ENCODE measurements at regions not wholly inside any gene's neighbourhood (a gene's known extent, or its start where the extent isn't known, plus 50 kb on each side); places are given as distances from the start of the nearest gene placed in this dataset.
A peak's percentile ranks its signal among the peaks of the same experiment; 100 is the strongest.

GRCh38 chr22:46071451-46072109, 78.7 kb upstream of the PPARA start:
- intact Hi-C loops (cut with micrococcal nuclease; ENCODE audit: unreplicated experiment) = loop anchor here (2.0 to 5.0 kb wide), 3 partner anchors 34 to 65 kb away; no protein-coding TSS in a partner anchor
- H3K36me3 ChIP-seq (ENCODE audit: low read depth) = peaks cover 7% of the 10 kb centered on the region; the same call in 1 of the 2 replicates
- H3K4me1 ChIP-seq (replicated peaks; ENCODE audit: insufficient read depth) = peaks cover 44% of the 10 kb centered on the region
- peaks cover 81% of the 10 kb centered on the region for H3K79me2 ChIP-seq (ENCODE audit: low read depth)
- peak overlapping the region; percentile 68 for H3K27ac ChIP-seq
- POLR2A ChIA-PET (ENCODE audit: unreplicated experiment) = interaction anchor here (0.6 to 0.9 kb wide), 3 partner anchors 38 to 196 kb away, joined by 3 to 5 read pairs (median 3); partner anchors contain the start of gene TTC38
- TF ChIP-seq EZH2 (IDR thresholded peaks at IDR 0.05; ENCODE audit: low read depth) (no peak), CTCF (conservative IDR thresholded peaks at IDR 0.05) (no peak)
- peak overlapping the region; percentile 96 for H3K4me2 ChIP-seq
- H3K4me3 ChIP-seq = peak overlapping the region; percentile 99
- CTCF ChIA-PET = no interaction called here
- peaks cover 42% of the 10 kb centered on the region for H3F3A ChIP-seq (ENCODE audit: insufficient read depth, low read depth)
- H4K20me1 ChIP-seq (ENCODE audit: insufficient read depth) = peaks cover 15% of the 10 kb centered on the region
- H3K9me3 ChIP-seq (ENCODE audit: insufficient read depth, low read depth) = no peaks in the 10 kb centered on the region
- H3K27me3 ChIP-seq (ENCODE audit: insufficient read depth, low read depth) = no peaks in the 10 kb centered on the region
- peak overlapping the region; percentile 74; the same call in 1 of the 2 replicates for H2AFZ ChIP-seq
- DNase-seq = peak; percentile 80 to 92
- no TSS peak for BruUV-seq (replicated peaks)
- H3K9me2 ChIP-seq (ENCODE audit: insufficient read depth) = no peaks in the 10 kb centered on the region

GRCh38 chr22:46072110-46072881, 78.0 kb upstream of the PPARA start:
- no peaks in the 10 kb centered on the region for H3K27me3 ChIP-seq (ENCODE audit: insufficient read depth, low read depth)
- peaks cover 7% of the 10 kb centered on the region; the same call in 1 of the 2 replicates for H3K36me3 ChIP-seq (ENCODE audit: low read depth)
- peak overlapping the region; percentile 96 for H3K4me2 ChIP-seq
- H4K20me1 ChIP-seq (ENCODE audit: insufficient read depth) = peaks cover 15% of the 10 kb centered on the region
- peak overlapping the region; percentile 68 for H3K27ac ChIP-seq
- H3K9me3 ChIP-seq (ENCODE audit: insufficient read depth, low read depth) = no peaks in the 10 kb centered on the region
- ChIA-PET CTCF (interaction anchor here (0.6 to 1.7 kb wide), 2 partner anchors 44 to 65 kb away, joined by 7 read pairs; no protein-coding TSS in a partner anchor), POLR2A (ENCODE audit: unreplicated experiment) (no interaction called here)
- intact Hi-C loops (cut with micrococcal nuclease; ENCODE audit: unreplicated experiment) = loop anchor here (5.0 kb wide), 2 partner anchors 35 kb away; no protein-coding TSS in a partner anchor
- BruUV-seq (replicated peaks) = no TSS peak
- peak; percentile 50 to 57 for DNase-seq
- H2AFZ ChIP-seq = peak overlapping the region; percentile 74
- H3F3A ChIP-seq (ENCODE audit: insufficient read depth, low read depth) = peaks cover 44% of the 10 kb centered on the region
- peaks cover 82% of the 10 kb centered on the region for H3K79me2 ChIP-seq (ENCODE audit: low read depth)
- H3K4me1 ChIP-seq (replicated peaks; ENCODE audit: insufficient read depth) = peaks cover 48% of the 10 kb centered on the region
- H3K4me3 ChIP-seq = peak overlapping the region; percentile 99
- H3K9me2 ChIP-seq (ENCODE audit: insufficient read depth) = no peaks in the 10 kb centered on the region
- TF ChIP-seq CTCF (conservative IDR thresholded peaks at IDR 0.05) (no peak), EZH2 (IDR thresholded peaks at IDR 0.05; ENCODE audit: low read depth) (no peak)

DNA sequence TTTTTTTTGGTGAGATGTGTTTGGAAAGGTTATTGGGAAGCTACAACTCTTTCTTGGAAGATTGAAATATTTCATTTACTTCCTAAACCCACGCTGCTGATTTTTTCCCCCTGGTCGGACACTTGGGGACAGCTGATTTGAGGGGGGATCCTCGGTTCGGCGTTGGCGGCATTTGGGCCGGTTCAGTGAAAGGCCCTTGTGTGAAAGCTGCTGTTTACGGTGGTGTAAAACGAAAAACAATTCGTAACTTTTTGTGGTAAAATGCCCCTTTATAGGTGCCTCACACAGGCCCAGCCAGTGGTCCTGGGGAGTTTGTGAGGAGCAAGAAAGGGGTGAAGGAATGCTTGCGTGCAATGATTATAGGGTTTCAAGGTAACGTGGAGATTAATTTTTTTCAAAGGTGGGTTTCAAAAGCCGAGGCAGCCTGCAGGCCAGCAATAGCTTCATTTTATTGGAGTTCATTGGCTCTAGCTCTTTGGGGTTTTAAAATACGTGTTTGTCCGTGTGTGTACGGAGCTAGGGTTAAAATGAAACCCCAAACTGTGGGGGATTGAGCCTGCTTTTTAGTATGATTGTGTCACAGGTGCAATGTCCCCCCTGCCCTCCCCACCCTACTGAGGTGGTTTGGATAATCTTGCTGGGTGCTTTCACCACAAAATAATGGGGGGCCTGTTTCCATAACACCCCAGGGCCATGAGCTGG, 77.2 kb upstream of the PPARA start:
- peaks cover 15% of the 10 kb centered on the region for H4K20me1 ChIP-seq (ENCODE audit: insufficient read depth)
- ChIA-PET POLR2A (ENCODE audit: unreplicated experiment) (interaction anchor here (0.6 kb wide), 2 partner anchors 29 to 77 kb away, joined by 4 to 8 read pairs; no protein-coding TSS in a partner anchor), CTCF (interaction anchor here (1.7 kb wide), 1 partner anchor 65 kb away, joined by 7 read pairs; no protein-coding TSS in a partner anchor)
- no peaks in the 10 kb centered on the region for H3K27me3 ChIP-seq (ENCODE audit: insufficient read depth, low read depth)
- H3K79me2 ChIP-seq (ENCODE audit: low read depth) = peaks cover 82% of the 10 kb centered on the region
- TF ChIP-seq EZH2 (IDR thresholded peaks at IDR 0.05; ENCODE audit: low read depth) (no peak), CTCF (conservative IDR thresholded peaks at IDR 0.05) (no peak)
- H3K9me3 ChIP-seq (ENCODE audit: insufficient read depth, low read depth) = no peaks in the 10 kb centered on the region
- peak overlapping the region; percentile 68 for H3K27ac ChIP-seq
- H3K9me2 ChIP-seq (ENCODE audit: insufficient read depth) = no peaks in the 10 kb centered on the region
- peak overlapping the region; percentile 99 for H3K4me3 ChIP-seq
- peaks cover 45% of the 10 kb centered on the region for H3K4me1 ChIP-seq (replicated peaks; ENCODE audit: insufficient read depth)
- intact Hi-C loops (cut with micrococcal nuclease; ENCODE audit: unreplicated experiment) = loop anchor here (5.0 kb wide), 2 partner anchors 34 to 36 kb away; no protein-coding TSS in a partner anchor
- TSS peak; percentile 16 for BruUV-seq (replicated peaks)
- H2AFZ ChIP-seq = peak overlapping the region; percentile 46
- no peak for DNase-seq
- peak overlapping the region; percentile 96 for H3K4me2 ChIP-seq
- H3K36me3 ChIP-seq (ENCODE audit: low read depth) = peaks cover 7% of the 10 kb centered on the region; the same call in 1 of the 2 replicates
- H3F3A ChIP-seq (ENCODE audit: insufficient read depth, low read depth) = peaks cover 36% of the 10 kb centered on the region
